ENCODE measurements at regions not wholly inside any gene's neighbourhood (a gene's known extent, or its start where the extent isn't known, plus 50 kb on each side); places are given as distances from the start of the nearest gene placed in this dataset.
"Not testable (repeated sequence)": the region's sequence is repeated elsewhere in the genome, so short reads cannot be mapped to it uniquely, and the experiment has no call there.

- intact Hi-C loops (cut with micrococcal nuclease): no loop called here
- POLR2A ChIA-PET (ENCODE audit: partially characterized antibody): no interaction called here
- no peaks in the 10 kb centered on the region for H3K4me1 ChIP-seq (ENCODE audit: insufficient read depth, low read length)
- Mint-ChIP-seq H3K36me3 (no peaks in the 10 kb centered on the region), H3K9me3 (peaks cover 0 to 7% (median 2%) of the 10 kb centered on the region in 8 donors), H3K4me3 (no peak overlapping the region), H3K27me3 (peaks cover 10 to 14% of the 10 kb centered on the region in 2 donors), H3K4me1 (no peaks in the 10 kb centered on the region), H3K27ac (no peak overlapping the region)
- no peak for DNase-seq
- no peak overlapping the region for H3K4me3 ChIP-seq (ENCODE audit: low read length in 2 of 2)
- no peaks in the 10 kb centered on the region for H3K9me3 ChIP-seq (ENCODE audit: control insufficient read depth in 1 of 2, low read length in 2 of 2)
- no peak overlapping the region for H3K27ac ChIP-seq (ENCODE audit: low read depth, low read length)
- no peaks in the 10 kb centered on the region for H3K27me3 ChIP-seq (ENCODE audit: insufficient read depth, low read length)
- CTCF ChIA-PET (ENCODE audit: partially characterized antibody): no interaction called here
- no peaks in the 10 kb centered on the region for H3K36me3 ChIP-seq (ENCODE audit: insufficient read depth, low read length)
These were observed 84.3 kb upstream of the GPR101 start for GRCh38 chrX:137118136-137118535.

GRCh38 chrX:137107877-137108276 lies 74.1 kb upstream of the GPR101 start:
- H3K36me3 ChIP-seq (ENCODE audit: insufficient read depth, low read length); H3K4me1 Mint-ChIP-seq; H3K27me3 Mint-ChIP-seq; H3K36me3 Mint-ChIP-seq; intact Hi-C loops (cut with micrococcal nuclease); H3K4me3 ChIP-seq (ENCODE audit: low read length in 2 of 2); H3K4me3 Mint-ChIP-seq; POLR2A ChIA-PET (ENCODE audit: partially characterized antibody); CTCF ChIA-PET (ENCODE audit: partially characterized antibody); H3K9me3 ChIP-seq (ENCODE audit: control insufficient read depth in 1 of 2, low read length in 2 of 2); H3K27ac ChIP-seq (ENCODE audit: low read depth, low read length); H3K4me1 ChIP-seq (ENCODE audit: insufficient read depth, low read length); DNase-seq; H3K27ac Mint-ChIP-seq; H3K27me3 ChIP-seq (ENCODE audit: insufficient read depth, low read length): not testable (repeated sequence)
- H3K9me3 Mint-ChIP-seq: peaks cover 0 to 12% (median 3%) of the 10 kb centered on the region in 8 donors

GRCh38 chrX:137101273-137101990 lies 67.6 kb upstream of the GPR101 start:
- Histone ChIP-seq H3K27me3 (ENCODE audit: insufficient read depth, low read length) (no peaks in the 10 kb centered on the region), H3K9me3 (ENCODE audit: control insufficient read depth in 1 of 2, low read length in 2 of 2) (no peaks in the 10 kb centered on the region), H3K27ac (ENCODE audit: low read depth, low read length) (no peak overlapping the region), H3K4me1 (ENCODE audit: insufficient read depth, low read length) (no peaks in the 10 kb centered on the region), H3K36me3 (ENCODE audit: insufficient read depth, low read length) (no peaks in the 10 kb centered on the region), H3K4me3 (ENCODE audit: low read length in 2 of 2) (no peak overlapping the region)
- POLR2A ChIA-PET (ENCODE audit: partially characterized antibody): no interaction called here
- Mint-ChIP-seq H3K9me3 (peaks cover 0 to 4% (median 0%) of the 10 kb centered on the region in 8 donors), H3K4me3 (no peak overlapping the region), H3K27ac (no peak overlapping the region), H3K4me1 (peaks cover 0 to 2% (median 0%) of the 10 kb centered on the region in 4 donors), H3K36me3 (no peaks in the 10 kb centered on the region), H3K27me3 (peaks cover 5 to 6% of the 10 kb centered on the region in 2 donors)
- CTCF ChIA-PET (ENCODE audit: partially characterized antibody): no interaction called here
- DNase-seq: no peak
- intact Hi-C loops (cut with micrococcal nuclease): no loop called here

Data from CD4-positive, alpha-beta memory T cell (primary cell).